PC-9 (cell line): ENCODE measurements at regions not wholly inside any gene's neighbourhood (a gene's known extent, or its start where the extent isn't known, plus 50 kb on each side); places are given as distances from the start of the nearest gene placed in this dataset.

Experiments used
- CTCF ChIP-seq: fragments of 200-600 bp; sonication (generic); conservative IDR thresholded peaks from 2 replicates; pipeline ENCODE4 v1.6.1; 2017; ENCODE audit warnings: mixed run types, antibody characterized with exemption, mild to moderate bottlenecking, moderate library complexity
- EZH2 ChIP-seq: fragments of 200-600 bp; sonication (generic); IDR thresholded peaks from 2 replicates; pipeline ENCODE4 v1.8.0; 2017; ENCODE audit warnings: antibody characterized with exemption, low read depth

GRCh38 chr2:132252191-132252893 is 90.6 kb upstream of the ANKRD30BL start:
- no peak for TF ChIP-seq CTCF
- TF ChIP-seq EZH2 = no peak
